Mammary epithelial cell (primary cell): ENCODE measurements at regions not wholly inside any gene's neighbourhood (a gene's known extent, or its start where the extent isn't known, plus 50 kb on each side); places are given as distances from the start of the nearest gene placed in this dataset.

Experiments
- EZH2 ChIP-seq: IDR thresholded peaks from 2 replicates; pipeline ENCODE4 v1.6.1; 2012; ENCODE audit warnings: low read length, inconsistent platforms, borderline replicate concordance
- TF ChIP-seq, protein P1 (sequence below), 2 donors: IDR thresholded peaks in 1 of 2; conservative IDR thresholded peaks in 1 of 2; 2 replicates each; pipeline ENCODE4 v1.5.1; 2011 to 2012; ENCODE audit warnings: inconsistent platforms in 2 of 2, low read length in 2 of 2, mild to moderate bottlenecking in 2 of 2, control low read depth in 1 of 2, low read depth in 1 of 2; ENCODE audit not compliant: insufficient read depth in 1 of 2; ENCODE audit errors: extremely low read depth in 1 of 2

- TF ChIP-seq, protein P1, sequence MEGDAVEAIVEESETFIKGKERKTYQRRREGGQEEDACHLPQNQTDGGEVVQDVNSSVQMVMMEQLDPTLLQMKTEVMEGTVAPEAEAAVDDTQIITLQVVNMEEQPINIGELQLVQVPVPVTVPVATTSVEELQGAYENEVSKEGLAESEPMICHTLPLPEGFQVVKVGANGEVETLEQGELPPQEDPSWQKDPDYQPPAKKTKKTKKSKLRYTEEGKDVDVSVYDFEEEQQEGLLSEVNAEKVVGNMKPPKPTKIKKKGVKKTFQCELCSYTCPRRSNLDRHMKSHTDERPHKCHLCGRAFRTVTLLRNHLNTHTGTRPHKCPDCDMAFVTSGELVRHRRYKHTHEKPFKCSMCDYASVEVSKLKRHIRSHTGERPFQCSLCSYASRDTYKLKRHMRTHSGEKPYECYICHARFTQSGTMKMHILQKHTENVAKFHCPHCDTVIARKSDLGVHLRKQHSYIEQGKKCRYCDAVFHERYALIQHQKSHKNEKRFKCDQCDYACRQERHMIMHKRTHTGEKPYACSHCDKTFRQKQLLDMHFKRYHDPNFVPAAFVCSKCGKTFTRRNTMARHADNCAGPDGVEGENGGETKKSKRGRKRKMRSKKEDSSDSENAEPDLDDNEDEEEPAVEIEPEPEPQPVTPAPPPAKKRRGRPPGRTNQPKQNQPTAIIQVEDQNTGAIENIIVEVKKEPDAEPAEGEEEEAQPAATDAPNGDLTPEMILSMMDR (conservative IDR thresholded peaks at IDR 0.05 in 1 of 2, IDR thresholded peaks at IDR 0.05 in 1 of 2; ENCODE audit: extremely low read depth in 1 of 2, insufficient read depth in 1 of 2, low read depth in 1 of 2, low read length in 2 of 2): no peak
- TF ChIP-seq EZH2: no peak
Observed at GRCh38 chr4:14693728-14694127, 308.6 kb upstream of the CPEB2 start.
